Neuronal stem cell (in vitro differentiated cells): ENCODE measurements at regions not wholly inside any gene's neighbourhood (a gene's known extent, or its start where the extent isn't known, plus 50 kb on each side); places are given as distances from the start of the nearest gene placed in this dataset.
A peak's percentile ranks its signal among the peaks of the same experiment; 100 is the strongest.

Experiments
- DNase-seq: peaks from one replicate; pipeline ENCODE4 v3.0.0-alpha.2; 2013; ENCODE audit warnings: low spot score
- H2AFZ ChIP-seq: one replicate; pipeline ENCODE4 v1.6.1; 2013; ENCODE audit warnings: mild to moderate bottlenecking, low read length, inconsistent platforms
- H2AK5ac ChIP-seq: 2 replicates; pipeline ENCODE4 v1.6.1; 2013; ENCODE audit warnings: low read depth, mild to moderate bottlenecking, inconsistent platforms, low read length, moderate library complexity, mixed read lengths
- H2BK120ac ChIP-seq: 2 replicates; pipeline ENCODE4 v1.6.1; 2013; ENCODE audit warnings: low read depth, mild to moderate bottlenecking, inconsistent platforms, low read length, moderate library complexity, mixed read lengths
- H2BK12ac ChIP-seq: one replicate; pipeline ENCODE4 v1.6.1; 2013; ENCODE audit warnings: low read length, inconsistent platforms
- H2BK15ac ChIP-seq: 2 replicates; pipeline ENCODE4 v1.6.1; 2013; ENCODE audit warnings: mild to moderate bottlenecking, low read length, inconsistent platforms, mixed read lengths
- H2BK5ac ChIP-seq: one replicate; pipeline ENCODE4 v1.6.1; 2013; ENCODE audit warnings: inconsistent platforms, mild to moderate bottlenecking, low read length, moderate library complexity
- H3K14ac ChIP-seq: one replicate; pipeline ENCODE4 v1.6.1; 2013; ENCODE audit warnings: low read length, inconsistent platforms
- H3K18ac ChIP-seq: 2 replicates; pipeline ENCODE4 v1.6.1; 2013; ENCODE audit warnings: low read length, inconsistent platforms
- H3K23ac ChIP-seq: 2 replicates; pipeline ENCODE4 v1.6.1; 2013; ENCODE audit warnings: low read depth, mild to moderate bottlenecking, mixed read lengths, low read length, inconsistent platforms; ENCODE audit not compliant: poor library complexity
- H3K27ac ChIP-seq: replicated peaks from 3 replicates; pipeline ENCODE4 v1.5.1; 2013; ENCODE audit warnings: low read length, inconsistent platforms
- H3K27me3 ChIP-seq, 3 experiments: 2 replicates each; pipeline ENCODE4 v1.6.1; 2013; ENCODE audit warnings: low read length in 3 of 3, mild to moderate bottlenecking in 2 of 3, inconsistent platforms in 1 of 3, low read depth in 1 of 3, mixed read lengths in 1 of 3, moderate library complexity in 1 of 3; ENCODE audit not compliant: control insufficient read depth in 3 of 3, insufficient read depth in 3 of 3
- H3K36me3 ChIP-seq, 2 donors: replicated peaks in 1 of 2; 2 replicates each; pipeline ENCODE4 v1.6.1; 2013; ENCODE audit warnings: low read length in 2 of 2; ENCODE audit not compliant: control insufficient read depth in 2 of 2, insufficient read depth in 2 of 2
- H3K4ac ChIP-seq: 2 replicates; pipeline ENCODE4 v1.6.1; 2013; ENCODE audit warnings: inconsistent platforms, mild to moderate bottlenecking, low read length, moderate library complexity
- H3K4me1 ChIP-seq, 2 donors: 1 replicate in 1 of 2; 2 replicates in 1 of 2; pipeline ENCODE4 v1.6.1; 2013; ENCODE audit warnings: low read length in 2 of 2, low read depth in 1 of 2; ENCODE audit not compliant: control insufficient read depth in 2 of 2, insufficient read depth in 1 of 2
- H3K4me2 ChIP-seq: one replicate; pipeline ENCODE4 v1.6.1; 2013; ENCODE audit warnings: mild to moderate bottlenecking, low read length, inconsistent platforms; ENCODE audit not compliant: insufficient read depth, poor library complexity, severe bottlenecking
- H3K4me3 ChIP-seq, 2 donors: 2 replicates each; pipeline ENCODE4 v1.5.1; 2013; ENCODE audit warnings: low read length in 2 of 2, mild to moderate bottlenecking in 2 of 2, inconsistent platforms in 1 of 2, moderate library complexity in 1 of 2
- H3K79me1 ChIP-seq: one replicate; pipeline ENCODE4 v1.6.1; 2013; ENCODE audit warnings: low read depth, mild to moderate bottlenecking, inconsistent platforms, low read length, moderate library complexity
- H3K9ac ChIP-seq: one replicate; pipeline ENCODE4 v1.6.1; 2013; ENCODE audit warnings: mild to moderate bottlenecking, low read depth, low read length, inconsistent platforms; ENCODE audit not compliant: poor library complexity
- H3K9me3 ChIP-seq, 2 donors: replicated peaks in 1 of 2; 2 replicates each; pipeline versions ENCODE3 to v1.6.1; 2013; ENCODE audit warnings: low read length in 2 of 2, mild to moderate bottlenecking in 2 of 2, inconsistent platforms in 1 of 2, low read depth in 1 of 2, mixed read lengths in 1 of 2, moderate library complexity in 1 of 2; ENCODE audit not compliant: control insufficient read depth in 2 of 2, insufficient read depth in 1 of 2
- H4K8ac ChIP-seq: one replicate; pipeline ENCODE4 v1.6.1; 2013; ENCODE audit warnings: low read depth, mild to moderate bottlenecking, inconsistent platforms, low read length, moderate library complexity
- H4K91ac ChIP-seq: one replicate; pipeline ENCODE4 v1.6.1; 2013; ENCODE audit warnings: low read length, low read depth, mild to moderate bottlenecking, inconsistent platforms; ENCODE audit not compliant: poor library complexity
- WGBS, 2 donors: extraction: QIAGEN DNeasy Blood & Tissue Kit; methylation state at CpG; one replicate each; pipeline ENCODE4 v1.1.7; 2013; ENCODE audit warnings: missing lambda C conversion rate in 2 of 2, mixed read lengths in 1 of 2; ENCODE audit not compliant: insufficient read length in 2 of 2, insufficient replicate concordance in 1 of 2; ENCODE audit errors: extremely low coverage in 2 of 2; 5-methylcytosine and 5-hydroxymethylcytosine counted together

GRCh38 chr2:123366239-123366837 is 658.7 kb upstream of the CNTNAP5 start:
- Histone ChIP-seq H4K8ac (no peak overlapping the region), H3K27me3 (no peaks in the 10 kb centered on the region), H3K36me3 (no peaks in the 10 kb centered on the region), H2AFZ (no peak overlapping the region), H3K23ac (no peak overlapping the region), H3K4me3 (no peak overlapping the region), H3K18ac (no peak overlapping the region), H3K4ac (no peak overlapping the region), H4K91ac (no peak overlapping the region), H3K9ac (no peak overlapping the region), H2BK120ac (no peak overlapping the region), H3K9me3 (no peaks in the 10 kb centered on the region), H3K79me1 (no peaks in the 10 kb centered on the region), H3K4me1 (peaks cover 0 to 2% of the 10 kb centered on the region in 2 donors), H2AK5ac (no peak overlapping the region), H3K14ac (no peak overlapping the region), H3K4me2 (no peak overlapping the region), H2BK15ac (no peak overlapping the region), H2BK12ac (no peak overlapping the region), H3K27ac (no peak overlapping the region), H2BK5ac (no peak overlapping the region)
- no CpG with 5 or more reads among the region's 1 CpG for WGBS, 2 donors
- DNase-seq = no peak

- DNase-seq = no peak
- H3K9ac ChIP-seq = no peak overlapping the region
- no peaks in the 10 kb centered on the region for H3K36me3 ChIP-seq
- H3K79me1 ChIP-seq = no peaks in the 10 kb centered on the region
- H3K27ac ChIP-seq = no peak overlapping the region
- H3K9me3 ChIP-seq = no peaks in the 10 kb centered on the region
- H2AK5ac ChIP-seq = no peak overlapping the region
- H3K4ac ChIP-seq = no peak overlapping the region
- H2BK12ac ChIP-seq = no peak overlapping the region
- no peak overlapping the region for H4K91ac ChIP-seq
- no peak overlapping the region for H3K18ac ChIP-seq
- no peak overlapping the region for H2AFZ ChIP-seq
- no peaks in the 10 kb centered on the region for H3K27me3 ChIP-seq
- no peak overlapping the region for H3K23ac ChIP-seq
- no peak overlapping the region for H2BK120ac ChIP-seq
- no peak overlapping the region for H3K14ac ChIP-seq
- H2BK15ac ChIP-seq = no peak overlapping the region
- H4K8ac ChIP-seq = no peak overlapping the region
- H3K4me3 ChIP-seq = no peak overlapping the region
- H2BK5ac ChIP-seq = no peak overlapping the region
- no peaks in the 10 kb centered on the region for H3K4me1 ChIP-seq
- no peak overlapping the region for H3K4me2 ChIP-seq
Measured at GRCh38 chr2:123370186-123370585, 654.9 kb upstream of the CNTNAP5 start.

- Histone ChIP-seq H3K79me1 (no peaks in the 10 kb centered on the region), H3K27me3 (no peaks in the 10 kb centered on the region), H3K4ac (no peak overlapping the region), H3K14ac (no peak overlapping the region), H3K27ac (no peak overlapping the region), H3K18ac (no peak overlapping the region), H2AFZ (no peak overlapping the region), H3K4me3 (no peak overlapping the region), H3K4me2 (no peak overlapping the region), H3K9me3 (peaks cover 0 to 5% of the 10 kb centered on the region in 2 donors), H3K36me3 (no peaks in the 10 kb centered on the region), H2BK12ac (no peak overlapping the region), H2BK5ac (no peak overlapping the region), H4K91ac (no peak overlapping the region), H3K23ac (no peak overlapping the region), H3K4me1 (no peaks in the 10 kb centered on the region), H2AK5ac (no peak overlapping the region), H3K9ac (no peak overlapping the region), H2BK120ac (no peak overlapping the region), H4K8ac (no peak overlapping the region), H2BK15ac (no peak overlapping the region)
- DNase-seq = no peak
- no CpG with 5 or more reads among the region's 3 CpGs for WGBS, 2 donors
Measured at GRCh38 chr2:123371535-123371934, 653.6 kb upstream of the CNTNAP5 start.

GRCh38 chr2:123380370-123380935 is 644.6 kb upstream of the CNTNAP5 start:
- H3K27ac ChIP-seq = no peak overlapping the region
- no peak overlapping the region for H3K9ac ChIP-seq
- H3K18ac ChIP-seq = no peak overlapping the region
- no peak overlapping the region for H3K4me3 ChIP-seq
- H2BK120ac ChIP-seq = no peak overlapping the region
- no CpG with 5 or more reads among the region's 8 CpGs for WGBS, 2 donors
- peak overlapping the region; percentile 64 for H2AFZ ChIP-seq
- H3K23ac ChIP-seq = no peak overlapping the region
- H2BK15ac ChIP-seq = no peak overlapping the region
- no peak overlapping the region for H2AK5ac ChIP-seq
- H3K27me3 ChIP-seq = no peaks in the 10 kb centered on the region
- H2BK12ac ChIP-seq = no peak overlapping the region
- no peak overlapping the region for H4K8ac ChIP-seq
- DNase-seq = no peak
- H3K4ac ChIP-seq = no peak overlapping the region
- H3K9me3 ChIP-seq = peaks cover 0 to 5% of the 10 kb centered on the region in 2 donors
- no peak overlapping the region for H3K14ac ChIP-seq
- no peak overlapping the region for H4K91ac ChIP-seq
- no peaks in the 10 kb centered on the region for H3K79me1 ChIP-seq
- H3K4me2 ChIP-seq = no peak overlapping the region
- peaks cover 0 to 2% of the 10 kb centered on the region in 2 donors for H3K4me1 ChIP-seq
- H2BK5ac ChIP-seq = no peak overlapping the region
- H3K36me3 ChIP-seq = no peaks in the 10 kb centered on the region
